Heart left ventricle (tissue), 16 donors: ENCODE measurements at regions not wholly inside any gene's neighbourhood (a gene's known extent, or its start where the extent isn't known, plus 50 kb on each side); places are given as distances from the start of the nearest gene placed in this dataset.
A peak's percentile ranks its signal among the peaks of the same experiment; 100 is the strongest.
"Not testable (repeated sequence)": the region's sequence is repeated elsewhere in the genome, so short reads cannot be mapped to it uniquely, and the experiment has no call there.

ENCODE experiments used
- ATAC-seq, 4 donors: fragments of 200-7000 bp; cut with Tn5 transposase; one replicate each; pipeline ENCODE4 v1.9.1; 2020 to 2022; ENCODE audit warnings: moderate library complexity in 4 of 4, mild to moderate bottlenecking in 3 of 4, moderate number of reproducible peaks in 1 of 4
- DNase-seq, 5 donors: peaks; one replicate each; pipeline ENCODE4 v3.0.0-alpha.2; 2020
- H3K27ac ChIP-seq, 12 donors: fragments of 200-600 bp; sonication (generic) in 4 of 12; one replicate each; pipeline versions ENCODE4 v1.5.0 to v1.8.0; 2016 to 2022; ENCODE audit warnings: mild to moderate bottlenecking in 2 of 12
- H3K27me3 ChIP-seq, 9 donors: fragments of 200-600 bp; sonication (generic) in 2 of 9; one replicate each; pipeline versions ENCODE4 v1.5.1 to v1.8.0; 2016 to 2022; ENCODE audit warnings: mild to moderate bottlenecking in 3 of 9
- H3K36me3 ChIP-seq, 9 donors: fragments of 200-600 bp; sonication (generic) in 2 of 9; one replicate each; pipeline versions ENCODE4 v1.5.0 to v1.8.0; 2018 to 2022; ENCODE audit warnings: mild to moderate bottlenecking in 2 of 9
- H3K4me1 ChIP-seq, 12 donors: fragments of 200-600 bp; sonication (generic) in 4 of 12; one replicate each; pipeline versions ENCODE4 v1.5.0 to v1.8.0; 2016 to 2022; ENCODE audit warnings: mild to moderate bottlenecking in 3 of 12
- H3K4me3 ChIP-seq, 12 donors: fragments of 200-600 bp; sonication (generic) in 4 of 12; one replicate each; pipeline versions ENCODE4 v1.5.0 to v1.8.0; 2017 to 2022; ENCODE audit warnings: mild to moderate bottlenecking in 9 of 12, moderate library complexity in 4 of 12
- H3K9me3 ChIP-seq, 12 donors: fragments of 200-600 bp; sonication (generic) in 4 of 12; one replicate each; pipeline versions ENCODE4 v1.5.0 to v1.8.0; 2016 to 2022; ENCODE audit warnings: mild to moderate bottlenecking in 1 of 12
- POLR2A ChIP-seq, 2 donors: fragments of 450-650 bp; IDR thresholded peaks; one replicate each; pipeline ENCODE4 v1.6.1; 2017; ENCODE audit warnings: antibody characterized with exemption in 2 of 2, mild to moderate bottlenecking in 2 of 2, moderate library complexity in 2 of 2
- WGBS, 4 donors: extraction: QIAGEN DNeasy Blood & Tissue Kit in 2 of 4; methylation state at CpG; one replicate each; pipeline versions ENCODE4 v1.1.5 to v1.1.7; 2013 to 2018; 5-methylcytosine and 5-hydroxymethylcytosine counted together
- intact Hi-C, 10 donors: fragments of 100-400 bp; cut with DNase I; formaldehyde crosslinking; loops; one replicate each; pipeline versions ENCODE4 v1.11.1 to v1.14.2; 2022
- TF ChIP-seq, protein P1 (sequence below), 12 donors: fragments of 200-600 bp; sonication (generic) in 4 of 12; IDR thresholded peaks; one replicate each; pipeline versions ENCODE4 v1.5.0 to v1.8.0; 2018 to 2022; ENCODE audit warnings: antibody characterized with exemption in 12 of 12, mild to moderate bottlenecking in 5 of 12
- donor health status: ischemic (EF 13 %, LVEDD 7.1; RV severe dilation, severe dysfunction).
- donor health status: healthy with polysubstance abuse.
- donor health status: DM: no; HTN: yes; CAD: no.
- donor health status: DM: no; HTN: no; CAD: no.
- donor health status: ischemic (EF 25% LVEDD 6.9; RV normal size, moderate dysfunction).
- donor health status: ischemic (EF 25% LVEDD 5.7; RV mildly dilated, moderate dysfunction).
- donor health status: healthy.
- donor health status: DM: yes; HTN: yes; CAD: no.
- donor health status: ischemic (EF 35%, LVEDD 5.7; RV mildly dilated, moderate dysfunction).
- donor health status: nonischemic (EF 11% LVEDD 7.7; RV severe dilation, severe dysfunction).
- donor health status: DM: yes; HTN: yes; CAD: no.
- donor health status: PGD.
- donor health status: ischemic (EF 29% LVEDD 5.4; RV normal size, mild dysfunction).
- donor health status: nonischemic (EF 23%, LVEDD 6.1; RV moderate dilation, normal function).

DNA sequence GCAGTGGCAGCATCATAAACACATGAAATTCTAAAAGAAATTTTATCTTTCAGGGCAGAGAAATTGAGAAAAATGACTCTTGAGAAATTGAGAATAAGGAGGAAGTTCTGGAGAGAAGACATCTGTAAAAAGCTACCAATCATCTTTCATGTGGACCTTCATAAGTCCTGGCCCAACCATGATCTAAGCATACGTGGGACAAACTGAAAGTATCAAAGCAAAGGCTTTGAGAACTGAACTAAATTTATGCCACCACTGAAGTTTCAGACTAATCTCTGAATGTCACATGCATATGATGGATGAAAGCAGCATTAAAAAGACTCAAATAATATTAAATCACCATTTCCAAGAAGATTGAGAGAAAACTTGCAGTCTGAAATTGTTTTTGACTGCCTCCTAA, 1502.8 kb upstream of the LRRTM3 start:
- DNase-seq (no peak), ATAC-seq (no peak)
- Histone ChIP-seq H3K4me1 (no peaks in the 10 kb centered on the region), H3K36me3 (no peaks in the 10 kb centered on the region), H3K9me3 (peaks cover 0 to 3% (median 0%) of the 10 kb centered on the region in 12 donors), H3K4me3 (no peak overlapping the region), H3K27me3 (no peaks in the 10 kb centered on the region), H3K27ac (no peak overlapping the region)
- WGBS, 4 donors: 63 to 80% (median 72%) methylated on average over 1 of the region's 1 CpG
- intact Hi-C loops: no loop called here
- no peak for TF ChIP-seq POLR2A (IDR thresholded peaks at IDR 0.05)
- TF ChIP-seq, protein P1, sequence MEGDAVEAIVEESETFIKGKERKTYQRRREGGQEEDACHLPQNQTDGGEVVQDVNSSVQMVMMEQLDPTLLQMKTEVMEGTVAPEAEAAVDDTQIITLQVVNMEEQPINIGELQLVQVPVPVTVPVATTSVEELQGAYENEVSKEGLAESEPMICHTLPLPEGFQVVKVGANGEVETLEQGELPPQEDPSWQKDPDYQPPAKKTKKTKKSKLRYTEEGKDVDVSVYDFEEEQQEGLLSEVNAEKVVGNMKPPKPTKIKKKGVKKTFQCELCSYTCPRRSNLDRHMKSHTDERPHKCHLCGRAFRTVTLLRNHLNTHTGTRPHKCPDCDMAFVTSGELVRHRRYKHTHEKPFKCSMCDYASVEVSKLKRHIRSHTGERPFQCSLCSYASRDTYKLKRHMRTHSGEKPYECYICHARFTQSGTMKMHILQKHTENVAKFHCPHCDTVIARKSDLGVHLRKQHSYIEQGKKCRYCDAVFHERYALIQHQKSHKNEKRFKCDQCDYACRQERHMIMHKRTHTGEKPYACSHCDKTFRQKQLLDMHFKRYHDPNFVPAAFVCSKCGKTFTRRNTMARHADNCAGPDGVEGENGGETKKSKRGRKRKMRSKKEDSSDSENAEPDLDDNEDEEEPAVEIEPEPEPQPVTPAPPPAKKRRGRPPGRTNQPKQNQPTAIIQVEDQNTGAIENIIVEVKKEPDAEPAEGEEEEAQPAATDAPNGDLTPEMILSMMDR (IDR thresholded peaks at IDR 0.05): no peak

DNA sequence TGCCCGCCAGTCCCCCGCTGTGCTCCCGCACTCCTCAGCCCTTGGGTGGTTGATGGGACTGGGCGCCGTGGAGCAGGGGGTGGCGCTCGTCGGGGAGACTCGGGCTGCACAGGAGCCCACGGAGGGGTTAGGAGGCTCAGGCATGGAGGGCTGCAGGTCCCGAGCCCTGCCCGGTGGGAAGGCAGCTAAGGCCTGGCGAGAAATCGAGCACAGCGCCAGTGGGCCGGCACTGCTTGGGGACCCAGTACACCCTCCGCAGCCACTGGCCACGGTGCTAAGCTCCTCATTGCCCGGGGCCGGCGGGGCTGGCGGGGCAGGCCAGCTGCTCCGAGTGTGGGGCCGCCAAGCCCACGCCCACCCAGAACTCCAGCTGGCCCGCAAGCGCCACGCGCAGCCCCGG, 1496.5 kb upstream of the LRRTM3 start:
- WGBS, 4 donors: 94 to 98% (median 98%) methylated on average over 18 to 30 of the region's 30 CpGs
- H3K4me1 ChIP-seq, H3K9me3 ChIP-seq, intact Hi-C loops, H3K4me3 ChIP-seq, ATAC-seq, H3K27me3 ChIP-seq, H3K36me3 ChIP-seq, H3K27ac ChIP-seq: not testable (repeated sequence)
- peak in 1 of 5 donors; percentile 57 for DNase-seq

DNA sequence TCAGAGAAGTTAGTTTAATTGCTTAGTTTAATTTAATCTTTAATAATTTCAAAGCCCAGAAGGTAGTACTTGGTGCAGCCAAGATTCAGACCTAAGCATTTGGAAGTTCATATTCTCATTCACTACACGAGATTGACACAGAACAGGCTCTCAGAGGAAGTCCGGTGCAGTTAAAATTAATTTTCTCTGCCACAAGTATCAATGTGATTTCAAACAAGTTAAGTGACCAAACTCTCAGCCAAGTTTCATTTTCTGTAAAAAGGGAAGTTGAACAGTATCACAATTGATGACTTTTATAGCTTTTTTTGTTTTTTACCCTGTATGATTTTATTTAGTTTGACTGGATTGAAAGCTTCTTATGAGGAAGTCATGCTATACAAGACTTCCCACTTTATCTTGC, 1494.9 kb upstream of the LRRTM3 start:
- H3K27ac ChIP-seq: no peak overlapping the region
- no peak for ATAC-seq
- TF ChIP-seq, protein P1 (IDR thresholded peaks at IDR 0.05): no peak
- TF ChIP-seq POLR2A (IDR thresholded peaks at IDR 0.05): no peak
- 30 to 61% (median 44%) methylated on average over 2 of the region's 2 CpGs for WGBS, 4 donors
- no peaks in the 10 kb centered on the region for H3K4me1 ChIP-seq
- intact Hi-C loops: no loop called here
- peaks cover 0 to 5% (median 0%) of the 10 kb centered on the region in 12 donors for H3K9me3 ChIP-seq
- no peaks in the 10 kb centered on the region for H3K36me3 ChIP-seq
- DNase-seq: no peak
- H3K4me3 ChIP-seq: no peak overlapping the region
- H3K27me3 ChIP-seq: no peaks in the 10 kb centered on the region

DNA sequence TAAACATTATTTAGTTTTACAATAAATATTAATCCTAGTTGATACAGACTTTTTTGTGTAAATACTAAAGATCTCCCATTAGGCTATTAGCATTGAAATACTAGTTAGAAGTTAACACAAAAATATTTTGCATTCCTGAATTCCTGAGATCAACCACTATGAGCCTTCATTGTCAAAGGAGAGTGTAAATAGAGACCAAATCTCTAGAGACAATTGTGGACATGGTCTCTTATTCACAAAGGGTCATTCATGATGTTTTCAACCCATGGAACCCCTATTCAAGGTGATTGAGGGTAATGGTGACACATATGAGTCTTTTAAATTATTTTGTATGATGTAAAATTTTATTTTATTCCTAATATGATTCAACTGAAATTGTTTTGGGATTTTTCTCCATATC, 1454.8 kb upstream of the LRRTM3 start:
- ATAC-seq: no peak
- no peaks in the 10 kb centered on the region for H3K27me3 ChIP-seq
- DNase-seq: no peak
- H3K36me3 ChIP-seq: no peaks in the 10 kb centered on the region
- no peak overlapping the region for H3K27ac ChIP-seq
- TF ChIP-seq, protein P1 (IDR thresholded peaks at IDR 0.05): no peak
- TF ChIP-seq POLR2A (IDR thresholded peaks at IDR 0.05): no peak
- no peaks in the 10 kb centered on the region for H3K4me1 ChIP-seq
- intact Hi-C loops: no loop called here
- no peak overlapping the region for H3K4me3 ChIP-seq
- no peaks in the 10 kb centered on the region for H3K9me3 ChIP-seq

DNA sequence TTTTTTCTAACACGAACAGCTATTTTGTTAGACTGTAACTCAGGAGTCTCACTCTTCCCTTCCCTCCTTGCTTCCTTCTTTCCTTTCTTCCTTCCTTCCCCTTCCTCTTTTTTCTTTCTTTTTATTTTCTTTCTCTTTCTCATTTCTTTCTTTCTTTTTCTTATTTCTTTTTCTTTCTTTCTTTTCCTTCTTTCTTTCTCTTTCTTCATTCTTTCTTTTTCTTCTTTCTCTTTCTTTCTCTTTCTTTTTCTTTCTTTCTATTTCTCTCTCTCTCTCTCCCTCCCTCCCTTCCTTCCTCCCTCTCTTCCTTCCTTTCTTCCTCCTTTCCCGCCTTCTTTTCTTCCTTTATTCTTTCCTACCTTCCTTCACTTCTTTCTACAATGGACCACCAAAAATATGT, 1443.0 kb upstream of the LRRTM3 start:
- Histone ChIP-seq H3K9me3 (no peaks in the 10 kb centered on the region), H3K36me3 (no peaks in the 10 kb centered on the region), H3K27me3 (no peaks in the 10 kb centered on the region), H3K4me1 (no peaks in the 10 kb centered on the region), H3K4me3 (no peak overlapping the region), H3K27ac (no peak overlapping the region)
- no peak for TF ChIP-seq POLR2A (IDR thresholded peaks at IDR 0.05)
- TF ChIP-seq, protein P1 (IDR thresholded peaks at IDR 0.05): no peak
- ATAC-seq: no peak
- intact Hi-C loops: no loop called here
- 82 to 94% (median 90%) methylated on average over 2 of the region's 2 CpGs for WGBS, 4 donors
- DNase-seq: no peak
